GM13977 (cell line): ENCODE measurements at regions not wholly inside any gene's neighbourhood (a gene's known extent, or its start where the extent isn't known, plus 50 kb on each side); places are given as distances from the start of the nearest gene placed in this dataset.

ENCODE experiments used
- DNase-seq: peaks from one replicate; pipeline ENCODE4 v3.0.0; 2012; ENCODE audit warnings: low spot score
- in situ Hi-C: fragments of 300-500 bp; cut with MboI; formaldehyde crosslinking; loops from one replicate; pipeline ENCODE4 v1.12.0; 2022; ENCODE audit warnings: low sequenced_read_pairs, low pct_unique_long_range_greater_than_20kb, mixed read lengths, inconsistent platforms; ENCODE audit not compliant: unreplicated experiment
- TF ChIP-seq, protein P1 (sequence below): IDR thresholded peaks from 2 replicates; pipeline ENCODE4 v1.5.1; 2012; ENCODE audit warnings: mild to moderate bottlenecking, control low read depth; ENCODE audit not compliant: insufficient read depth; ENCODE audit errors: extremely low read depth, missing control alignments

DNA sequence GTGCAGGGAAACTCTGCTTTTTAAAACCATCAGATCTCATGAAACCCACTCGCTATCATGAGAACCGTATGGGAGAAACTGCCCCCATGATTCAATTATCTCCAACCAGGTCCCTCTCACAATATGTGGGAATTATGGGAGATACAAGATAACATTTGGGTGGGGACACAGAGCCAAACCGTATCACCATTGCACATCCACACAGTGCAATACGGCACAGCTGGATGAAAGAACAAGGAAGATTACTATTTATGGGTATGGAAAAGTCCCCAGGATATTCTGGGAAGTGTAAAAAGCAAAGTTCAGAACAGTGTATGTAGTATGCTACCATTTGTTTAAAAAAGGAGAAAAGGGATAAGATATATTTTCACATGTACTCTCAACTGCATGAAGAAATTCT, 290.1 kb downstream of the PIK3C3 start:
- DNase-seq = no peak
- in situ Hi-C loops = no loop called here
- TF ChIP-seq, protein P1, sequence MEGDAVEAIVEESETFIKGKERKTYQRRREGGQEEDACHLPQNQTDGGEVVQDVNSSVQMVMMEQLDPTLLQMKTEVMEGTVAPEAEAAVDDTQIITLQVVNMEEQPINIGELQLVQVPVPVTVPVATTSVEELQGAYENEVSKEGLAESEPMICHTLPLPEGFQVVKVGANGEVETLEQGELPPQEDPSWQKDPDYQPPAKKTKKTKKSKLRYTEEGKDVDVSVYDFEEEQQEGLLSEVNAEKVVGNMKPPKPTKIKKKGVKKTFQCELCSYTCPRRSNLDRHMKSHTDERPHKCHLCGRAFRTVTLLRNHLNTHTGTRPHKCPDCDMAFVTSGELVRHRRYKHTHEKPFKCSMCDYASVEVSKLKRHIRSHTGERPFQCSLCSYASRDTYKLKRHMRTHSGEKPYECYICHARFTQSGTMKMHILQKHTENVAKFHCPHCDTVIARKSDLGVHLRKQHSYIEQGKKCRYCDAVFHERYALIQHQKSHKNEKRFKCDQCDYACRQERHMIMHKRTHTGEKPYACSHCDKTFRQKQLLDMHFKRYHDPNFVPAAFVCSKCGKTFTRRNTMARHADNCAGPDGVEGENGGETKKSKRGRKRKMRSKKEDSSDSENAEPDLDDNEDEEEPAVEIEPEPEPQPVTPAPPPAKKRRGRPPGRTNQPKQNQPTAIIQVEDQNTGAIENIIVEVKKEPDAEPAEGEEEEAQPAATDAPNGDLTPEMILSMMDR = no peak

GRCh38 chr18:42255908-42256765, 301.1 kb downstream of the PIK3C3 start:
- TF ChIP-seq, protein P1 = no peak
- no peak for DNase-seq
- in situ Hi-C loops = no loop called here

GRCh38 chr18:42258301-42258965, 303.4 kb downstream of the PIK3C3 start:
- no peak for DNase-seq
- in situ Hi-C loops = no loop called here
- TF ChIP-seq, protein P1 = no peak

- TF ChIP-seq, protein P1 = no peak
- no peak for DNase-seq
- in situ Hi-C loops = no loop called here
Observed at GRCh38 chr18:42261731-42262130, 306.7 kb downstream of the PIK3C3 start.

- DNase-seq = no peak
- in situ Hi-C loops = no loop called here
- TF ChIP-seq, protein P1 = no peak
Observed at GRCh38 chr18:42264497-42264896, 309.5 kb downstream of the PIK3C3 start.

DNA sequence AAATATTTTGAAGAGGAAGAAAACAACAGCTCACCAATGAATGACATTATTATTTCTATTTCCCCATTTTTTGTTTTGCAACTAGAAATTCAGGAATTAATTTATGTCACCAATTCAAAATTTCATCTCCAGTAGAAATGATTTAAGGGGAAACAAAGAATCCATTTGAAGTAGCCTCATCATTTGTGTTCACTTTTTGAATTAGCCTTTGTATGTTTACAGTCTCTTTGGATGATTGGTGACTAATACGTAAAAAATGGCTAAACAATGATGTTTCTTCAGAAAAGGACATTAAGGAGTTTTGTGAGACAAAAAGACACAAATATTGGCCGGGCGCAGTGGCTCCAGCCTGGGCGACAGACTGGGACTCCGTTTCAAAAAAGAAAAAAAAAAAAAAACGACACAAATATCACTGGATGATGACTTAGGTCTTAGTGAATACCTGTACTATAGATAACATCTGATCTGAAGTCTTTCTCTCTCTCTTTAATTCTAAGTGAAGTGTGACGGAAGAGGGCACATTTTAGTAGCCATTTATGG, 313.2 kb downstream of the PIK3C3 start:
- in situ Hi-C loops = no loop called here
- TF ChIP-seq, protein P1 = no peak
- no peak for DNase-seq
